ENCODE measurements at regions not wholly inside any gene's neighbourhood (a gene's known extent, or its start where the extent isn't known, plus 50 kb on each side); places are given as distances from the start of the nearest gene placed in this dataset.
A peak's percentile ranks its signal among the peaks of the same experiment; 100 is the strongest.

- ATAC-seq (ENCODE audit: low FRiP score): no peak
- no peak for DNase-seq (ENCODE audit: low spot score)
- TF ChIP-seq, protein P1, sequence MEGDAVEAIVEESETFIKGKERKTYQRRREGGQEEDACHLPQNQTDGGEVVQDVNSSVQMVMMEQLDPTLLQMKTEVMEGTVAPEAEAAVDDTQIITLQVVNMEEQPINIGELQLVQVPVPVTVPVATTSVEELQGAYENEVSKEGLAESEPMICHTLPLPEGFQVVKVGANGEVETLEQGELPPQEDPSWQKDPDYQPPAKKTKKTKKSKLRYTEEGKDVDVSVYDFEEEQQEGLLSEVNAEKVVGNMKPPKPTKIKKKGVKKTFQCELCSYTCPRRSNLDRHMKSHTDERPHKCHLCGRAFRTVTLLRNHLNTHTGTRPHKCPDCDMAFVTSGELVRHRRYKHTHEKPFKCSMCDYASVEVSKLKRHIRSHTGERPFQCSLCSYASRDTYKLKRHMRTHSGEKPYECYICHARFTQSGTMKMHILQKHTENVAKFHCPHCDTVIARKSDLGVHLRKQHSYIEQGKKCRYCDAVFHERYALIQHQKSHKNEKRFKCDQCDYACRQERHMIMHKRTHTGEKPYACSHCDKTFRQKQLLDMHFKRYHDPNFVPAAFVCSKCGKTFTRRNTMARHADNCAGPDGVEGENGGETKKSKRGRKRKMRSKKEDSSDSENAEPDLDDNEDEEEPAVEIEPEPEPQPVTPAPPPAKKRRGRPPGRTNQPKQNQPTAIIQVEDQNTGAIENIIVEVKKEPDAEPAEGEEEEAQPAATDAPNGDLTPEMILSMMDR (IDR thresholded peaks at IDR 0.05): no peak
Measured at GRCh38 chr11:28584992-28585391, 476.8 kb downstream of the METTL15 start.

DNA sequence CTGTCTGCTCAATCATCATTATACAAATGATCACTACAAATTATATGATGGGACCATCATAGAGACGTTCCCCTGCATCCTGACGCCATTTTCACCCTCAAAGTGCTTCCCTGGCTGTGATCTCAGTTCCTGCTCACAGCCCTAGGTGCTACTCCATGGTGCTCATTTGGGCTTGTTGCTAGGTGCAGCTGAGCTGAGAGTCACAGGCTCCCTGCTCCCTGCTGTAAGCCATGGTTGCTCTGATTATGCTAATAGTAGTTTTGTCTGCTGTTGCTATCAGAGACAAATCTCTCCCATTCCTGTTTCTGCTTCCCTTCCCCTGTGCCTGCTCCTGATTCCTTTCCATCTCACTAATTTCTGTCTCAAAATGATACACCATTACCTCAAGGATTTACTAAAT is 474.3 kb downstream of the METTL15 start:
- ATAC-seq (ENCODE audit: low FRiP score): no peak
- DNase-seq (ENCODE audit: low spot score): no peak
- TF ChIP-seq, protein P1 (IDR thresholded peaks at IDR 0.05): no peak

DNA sequence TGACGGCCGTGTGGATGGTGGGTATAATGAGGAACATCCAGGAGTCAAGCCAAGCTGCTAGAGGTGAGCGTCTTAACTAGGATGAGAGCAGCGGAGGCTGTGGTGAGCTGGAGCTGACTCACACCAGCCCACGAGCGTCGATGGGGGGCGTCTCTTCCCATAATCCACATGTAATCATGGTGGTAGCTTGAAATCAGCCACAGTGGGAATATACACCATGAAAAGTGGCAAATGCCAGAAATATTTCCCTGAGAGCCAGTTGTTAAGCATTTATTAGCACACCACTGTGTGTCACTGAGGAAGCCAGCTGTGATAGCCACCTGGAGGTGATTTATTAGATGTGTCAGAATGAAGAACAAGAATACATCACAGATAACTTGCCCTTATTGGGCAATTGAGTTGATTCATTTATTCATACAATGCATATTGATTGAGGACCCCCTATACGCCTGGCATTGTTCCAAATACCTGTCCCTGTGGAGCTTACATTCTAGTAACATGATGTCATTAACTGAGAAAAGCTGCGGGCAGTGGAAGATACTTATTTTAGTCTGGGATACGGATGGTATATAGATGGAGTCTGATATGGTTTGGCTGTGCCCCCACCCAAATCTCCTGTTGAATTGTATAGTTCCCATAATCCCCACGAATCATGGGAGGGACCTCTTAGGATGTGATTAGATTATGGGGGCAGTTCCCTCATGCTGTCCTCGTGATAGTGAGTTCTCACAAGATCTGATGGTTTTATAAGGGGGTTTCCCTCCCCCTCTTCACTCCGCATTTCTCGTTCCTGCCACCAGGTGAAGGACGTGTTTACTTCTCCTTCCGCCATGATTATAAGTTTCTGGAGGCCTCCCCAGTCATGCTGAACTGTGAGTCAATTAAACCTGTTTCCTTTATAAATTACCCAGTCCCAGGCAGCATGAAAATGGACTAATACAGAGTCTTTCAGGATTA is 473.4 kb downstream of the METTL15 start:
- TF ChIP-seq, protein P1 (IDR thresholded peaks at IDR 0.05): no peak
- DNase-seq (ENCODE audit: low spot score) (no peak), ATAC-seq (ENCODE audit: low FRiP score) (no peak)

DNA sequence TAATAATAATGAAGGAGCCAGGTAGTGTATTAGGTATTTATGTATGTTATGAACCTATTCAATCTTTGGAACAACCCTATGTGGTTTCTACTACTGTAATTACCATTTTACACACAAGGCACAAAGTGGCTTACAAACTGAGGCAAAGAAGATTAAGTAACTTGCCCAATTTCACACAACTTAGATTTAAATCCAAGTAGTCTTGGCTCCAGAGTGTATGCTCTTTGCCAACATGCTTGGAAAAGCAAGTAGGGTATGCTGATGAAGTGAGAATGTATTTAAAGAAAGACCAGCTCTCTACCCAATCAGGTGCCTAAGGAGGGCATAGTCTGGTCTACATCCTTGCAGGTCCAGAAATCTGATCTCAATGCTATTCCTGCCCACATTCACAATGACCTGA is 463.2 kb downstream of the METTL15 start:
- TF ChIP-seq, protein P1 (IDR thresholded peaks at IDR 0.05): no peak
- ATAC-seq (ENCODE audit: low FRiP score): no peak
- no peak for DNase-seq (ENCODE audit: low spot score)

GRCh38 chr11:28569106-28569505 is 460.9 kb downstream of the METTL15 start:
- DNase-seq (ENCODE audit: low spot score) (no peak), ATAC-seq (ENCODE audit: low FRiP score) (no peak)
- TF ChIP-seq, protein P1 (IDR thresholded peaks at IDR 0.05): no peak

GRCh38 chr11:28566339-28567089 is 458.3 kb downstream of the METTL15 start:
- ATAC-seq (ENCODE audit: low FRiP score): peak; percentile 96
- peak; percentile 39 for DNase-seq (ENCODE audit: low spot score)
- TF ChIP-seq, protein P1 (IDR thresholded peaks at IDR 0.05): no peak

Data from omental fat pad (tissue), 3 donors.